ENCODE measurements at regions not wholly inside any gene's neighbourhood (a gene's known extent, or its start where the extent isn't known, plus 50 kb on each side); places are given as distances from the start of the nearest gene placed in this dataset.

DNA sequence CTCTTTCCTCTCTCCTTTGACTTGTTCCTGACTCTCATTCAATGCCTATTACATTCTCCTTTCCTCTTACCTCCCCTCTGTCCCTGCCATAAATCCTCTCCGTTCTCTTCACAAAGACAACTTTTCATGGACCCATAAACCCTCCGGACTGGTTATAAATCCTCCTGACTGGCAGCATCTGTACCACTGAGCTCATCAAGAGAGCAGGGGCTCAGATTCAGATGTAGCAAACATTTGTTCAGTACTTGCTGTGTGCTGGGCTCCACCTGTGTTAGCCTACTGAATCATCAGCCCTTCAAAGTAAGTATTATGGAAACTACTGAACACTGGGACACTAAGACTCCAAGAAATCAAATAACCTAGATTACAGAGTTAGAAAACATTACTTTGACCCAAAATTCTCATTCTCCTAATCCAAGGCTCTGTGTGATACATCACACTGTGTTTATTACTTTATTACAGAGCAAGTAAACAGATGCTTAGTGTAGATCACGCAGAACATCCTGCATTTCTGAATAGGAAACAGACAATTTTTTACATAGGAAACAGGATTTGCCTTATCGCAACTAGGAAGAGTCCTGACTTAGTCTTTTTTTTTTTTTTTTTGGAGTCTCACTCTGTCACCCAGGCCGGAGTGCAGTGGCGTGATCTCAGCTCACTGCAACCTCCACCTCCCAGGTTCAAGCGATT lies 108.6 kb upstream of the PDE1C start:
- TF ChIP-seq, protein P1, sequence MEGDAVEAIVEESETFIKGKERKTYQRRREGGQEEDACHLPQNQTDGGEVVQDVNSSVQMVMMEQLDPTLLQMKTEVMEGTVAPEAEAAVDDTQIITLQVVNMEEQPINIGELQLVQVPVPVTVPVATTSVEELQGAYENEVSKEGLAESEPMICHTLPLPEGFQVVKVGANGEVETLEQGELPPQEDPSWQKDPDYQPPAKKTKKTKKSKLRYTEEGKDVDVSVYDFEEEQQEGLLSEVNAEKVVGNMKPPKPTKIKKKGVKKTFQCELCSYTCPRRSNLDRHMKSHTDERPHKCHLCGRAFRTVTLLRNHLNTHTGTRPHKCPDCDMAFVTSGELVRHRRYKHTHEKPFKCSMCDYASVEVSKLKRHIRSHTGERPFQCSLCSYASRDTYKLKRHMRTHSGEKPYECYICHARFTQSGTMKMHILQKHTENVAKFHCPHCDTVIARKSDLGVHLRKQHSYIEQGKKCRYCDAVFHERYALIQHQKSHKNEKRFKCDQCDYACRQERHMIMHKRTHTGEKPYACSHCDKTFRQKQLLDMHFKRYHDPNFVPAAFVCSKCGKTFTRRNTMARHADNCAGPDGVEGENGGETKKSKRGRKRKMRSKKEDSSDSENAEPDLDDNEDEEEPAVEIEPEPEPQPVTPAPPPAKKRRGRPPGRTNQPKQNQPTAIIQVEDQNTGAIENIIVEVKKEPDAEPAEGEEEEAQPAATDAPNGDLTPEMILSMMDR (IDR thresholded peaks at IDR 0.05; ENCODE audit: low read depth, low read length, missing control alignments): no peak
- DNase-seq (ENCODE audit: low read depth): no peak
- no peak overlapping the region for H3K4me3 ChIP-seq (ENCODE audit: low read depth, low read length)

DNA sequence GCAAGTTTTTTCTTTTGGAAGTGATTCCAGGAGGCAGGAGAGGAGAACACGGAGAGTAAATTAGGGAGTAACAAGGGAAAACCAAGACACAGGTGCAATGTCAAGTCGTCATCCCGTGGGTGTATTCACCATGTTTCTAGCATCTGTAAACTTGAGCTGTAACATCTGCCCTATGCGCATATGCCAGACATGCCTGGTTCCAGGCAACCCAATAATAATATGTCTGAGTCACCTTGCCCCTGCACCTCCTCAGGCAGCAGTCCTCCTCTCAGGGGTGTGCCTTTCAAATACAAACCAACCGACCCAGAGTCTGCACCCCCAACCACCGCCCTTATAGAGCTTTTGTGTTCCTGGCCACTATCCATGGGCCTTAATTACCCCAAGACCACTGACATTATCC lies 107.0 kb upstream of the PDE1C start:
- TF ChIP-seq, protein P1 (IDR thresholded peaks at IDR 0.05; ENCODE audit: low read depth, low read length, missing control alignments): no peak
- H3K4me3 ChIP-seq (ENCODE audit: low read depth, low read length): no peak overlapping the region
- DNase-seq (ENCODE audit: low read depth): no peak

DNA sequence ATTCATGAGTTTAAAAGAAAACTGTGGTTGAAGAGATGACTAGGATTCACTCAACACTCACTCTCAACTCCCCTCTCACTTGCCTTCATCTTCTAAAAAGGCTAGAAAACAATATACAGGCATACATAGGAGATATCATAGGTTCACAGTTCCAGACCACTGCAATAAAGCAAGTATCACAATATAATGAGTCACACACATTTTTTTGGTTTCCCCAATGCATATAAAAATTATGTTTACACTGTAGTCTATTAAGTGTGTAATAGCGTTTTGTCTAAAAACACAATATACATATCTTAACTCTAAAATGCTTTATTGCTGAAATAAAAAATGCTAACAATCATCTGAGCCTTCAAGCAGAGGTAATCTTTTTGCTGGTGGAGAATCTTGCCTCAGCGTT lies 104.9 kb upstream of the PDE1C start:
- DNase-seq (ENCODE audit: low read depth): no peak
- H3K4me3 ChIP-seq (ENCODE audit: low read depth, low read length): no peak overlapping the region
- TF ChIP-seq, protein P1 (IDR thresholded peaks at IDR 0.05; ENCODE audit: low read depth, low read length, missing control alignments): no peak

DNA sequence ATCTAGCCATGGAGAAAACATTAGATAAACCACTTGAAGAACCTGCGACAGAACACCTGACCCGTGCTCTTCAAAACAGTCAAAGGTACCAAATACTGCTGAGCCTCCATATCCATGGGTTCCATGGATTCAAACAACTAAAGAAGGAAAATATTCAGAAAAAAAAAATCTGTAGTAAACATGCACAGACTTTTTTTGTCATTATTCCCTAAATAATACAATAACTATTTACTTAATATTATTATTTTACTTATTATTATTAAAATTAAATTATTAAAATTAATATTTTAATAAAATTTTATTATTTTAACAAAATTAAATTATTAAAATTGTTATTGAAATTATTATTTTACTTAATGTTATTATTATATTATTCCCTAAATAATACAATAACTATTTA lies 101.0 kb upstream of the PDE1C start:
- no peak overlapping the region for H3K4me3 ChIP-seq (ENCODE audit: low read depth, low read length)
- no peak for DNase-seq (ENCODE audit: low read depth)
- TF ChIP-seq, protein P1 (IDR thresholded peaks at IDR 0.05; ENCODE audit: low read depth, low read length, missing control alignments): no peak

DNA sequence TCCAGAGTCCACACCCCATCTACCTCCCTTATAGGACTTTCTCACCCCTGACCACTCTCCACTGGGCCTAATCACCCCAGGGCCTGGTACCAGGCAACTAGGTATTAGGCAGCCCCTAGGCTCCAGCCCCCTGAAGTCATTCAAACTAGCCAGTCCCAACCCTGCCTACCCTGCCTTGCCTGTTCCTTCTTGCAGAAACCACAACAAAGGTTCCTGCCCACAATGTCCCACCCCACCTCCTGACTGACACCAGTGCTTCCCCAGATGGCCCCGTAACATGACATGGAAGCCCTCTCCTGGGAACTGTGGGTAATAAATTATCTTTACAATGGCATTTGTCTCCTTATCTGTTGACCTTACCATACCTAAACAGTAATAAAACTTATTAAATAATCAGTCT lies 100.6 kb upstream of the PDE1C start:
- no peak for DNase-seq (ENCODE audit: low read depth)
- TF ChIP-seq, protein P1 (IDR thresholded peaks at IDR 0.05; ENCODE audit: low read depth, low read length, missing control alignments): no peak
- H3K4me3 ChIP-seq (ENCODE audit: low read depth, low read length): no peak overlapping the region

DNA sequence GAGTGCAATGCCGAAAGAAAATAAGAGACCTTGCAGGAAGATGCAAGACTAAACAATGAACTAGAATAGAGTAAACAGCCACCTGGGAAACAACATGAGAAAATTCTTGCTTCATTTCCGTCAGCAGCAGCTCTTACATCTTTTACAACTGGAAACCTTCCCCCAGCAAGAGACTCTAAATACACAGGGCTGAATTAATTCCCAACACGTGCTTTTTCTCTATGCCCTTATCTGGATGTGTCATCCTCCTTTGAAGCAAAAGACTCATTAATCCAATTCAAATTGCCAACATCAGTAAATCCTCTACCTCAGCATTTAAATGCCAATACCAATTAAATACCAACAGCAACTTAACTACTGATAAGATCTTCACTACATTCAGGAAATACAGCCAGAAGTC lies 99.0 kb upstream of the PDE1C start:
- TF ChIP-seq, protein P1 (IDR thresholded peaks at IDR 0.05; ENCODE audit: low read depth, low read length, missing control alignments): no peak
- DNase-seq (ENCODE audit: low read depth): no peak
- H3K4me3 ChIP-seq (ENCODE audit: low read depth, low read length): no peak overlapping the region

DNA sequence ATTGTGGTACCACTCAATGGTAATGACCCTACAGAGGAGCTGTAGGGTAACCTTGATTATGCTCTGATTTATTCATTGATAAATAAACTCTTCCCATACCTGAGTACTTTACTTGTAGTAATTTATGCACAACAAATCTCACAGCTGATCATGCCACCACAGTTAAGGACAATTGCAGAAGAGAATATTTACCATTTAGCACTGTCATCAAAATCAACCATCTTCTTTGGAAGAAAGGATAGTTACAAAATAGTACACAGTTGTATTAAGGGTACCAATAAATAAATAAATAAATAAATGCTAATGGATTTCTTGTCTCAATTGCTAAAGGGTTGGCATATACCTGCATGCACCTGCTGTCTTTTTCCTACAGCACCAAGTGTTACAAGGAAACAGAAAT lies 97.6 kb upstream of the PDE1C start:
- H3K4me3 ChIP-seq (ENCODE audit: low read depth, low read length): no peak overlapping the region
- DNase-seq (ENCODE audit: low read depth): no peak
- TF ChIP-seq, protein P1 (IDR thresholded peaks at IDR 0.05; ENCODE audit: low read depth, low read length, missing control alignments): no peak

All from GM12864 (cell line).